Hematopoietic multipotent progenitor cell treated with erythropoietin and hydrocortisone succinate and interleukin-3 and kit ligand, for 6 days (in vitro differentiated cells): ENCODE measurements at regions not wholly inside any gene's neighbourhood (a gene's known extent, or its start where the extent isn't known, plus 50 kb on each side); places are given as distances from the start of the nearest gene placed in this dataset.

Source experiments
- DNase-seq: peaks from one replicate; pipeline ENCODE4 v3.0.0-alpha.2; 2015

DNA sequence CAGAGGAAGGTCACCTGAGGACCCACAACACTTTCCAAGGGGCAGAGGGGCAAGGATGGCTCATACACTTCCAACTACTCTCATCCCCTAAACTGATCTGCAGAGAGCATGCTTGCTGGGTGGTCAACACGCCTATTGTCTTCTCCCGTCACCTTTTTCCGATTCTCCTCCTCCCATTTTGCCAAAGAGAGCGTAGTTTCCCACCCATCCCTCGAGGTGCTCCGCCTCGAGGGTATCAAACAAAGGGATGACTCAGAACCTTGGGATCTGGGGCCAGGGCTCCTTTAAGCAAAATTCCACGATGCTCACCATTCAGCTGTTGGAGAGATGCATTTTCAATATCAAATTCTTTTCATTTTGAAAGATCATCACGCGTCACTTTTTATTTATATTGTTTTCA is 507.5 kb upstream of the SULF2 start:
- DNase-seq = no peak

DNA sequence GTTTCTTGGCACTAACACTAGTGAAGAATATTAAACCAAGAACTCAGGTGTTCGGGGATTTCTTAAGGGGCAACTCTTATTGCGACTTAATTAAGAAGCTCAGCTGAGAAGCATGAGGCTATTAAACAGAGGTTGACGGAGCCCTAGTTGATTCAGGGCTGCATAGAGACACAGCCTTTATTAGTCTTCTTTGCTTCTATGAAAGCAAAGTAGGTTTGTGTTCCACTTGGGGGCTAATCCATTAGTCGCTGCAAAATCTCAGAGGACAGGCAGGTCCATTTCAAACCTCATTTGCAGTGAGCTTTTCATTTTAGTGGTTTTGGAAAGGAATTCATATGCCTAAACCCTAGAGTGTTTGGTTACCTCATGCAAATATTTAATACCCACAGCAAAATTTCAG is 506.6 kb upstream of the SULF2 start:
- no peak for DNase-seq

DNA sequence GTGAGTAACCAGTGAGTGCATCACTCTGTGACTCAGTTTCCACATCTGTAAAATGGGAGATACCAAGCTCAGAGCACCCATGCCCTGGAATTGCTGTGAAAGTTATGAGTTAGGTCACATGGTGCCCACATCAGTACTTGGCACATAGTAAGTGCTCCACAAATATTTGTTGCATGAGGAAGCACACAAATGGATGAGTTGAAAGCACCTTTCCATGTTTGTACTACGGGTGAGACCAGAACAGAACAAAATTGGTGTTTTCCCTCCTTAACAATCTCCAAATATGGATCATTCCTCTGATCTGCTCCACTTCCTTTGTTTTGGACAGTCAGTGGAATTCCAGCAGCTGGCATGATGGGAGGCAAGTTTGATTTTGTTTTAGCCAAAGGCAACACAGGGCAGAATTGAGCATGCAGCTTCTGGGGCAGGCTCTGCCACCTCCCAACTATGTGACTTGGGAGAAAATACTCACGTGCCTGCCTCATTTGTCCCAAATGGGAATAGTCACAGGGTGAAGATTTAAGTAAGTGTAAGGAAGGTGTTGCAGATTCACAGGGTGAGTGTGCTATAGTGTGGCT is 503.7 kb upstream of the SULF2 start:
- DNase-seq = no peak

DNA sequence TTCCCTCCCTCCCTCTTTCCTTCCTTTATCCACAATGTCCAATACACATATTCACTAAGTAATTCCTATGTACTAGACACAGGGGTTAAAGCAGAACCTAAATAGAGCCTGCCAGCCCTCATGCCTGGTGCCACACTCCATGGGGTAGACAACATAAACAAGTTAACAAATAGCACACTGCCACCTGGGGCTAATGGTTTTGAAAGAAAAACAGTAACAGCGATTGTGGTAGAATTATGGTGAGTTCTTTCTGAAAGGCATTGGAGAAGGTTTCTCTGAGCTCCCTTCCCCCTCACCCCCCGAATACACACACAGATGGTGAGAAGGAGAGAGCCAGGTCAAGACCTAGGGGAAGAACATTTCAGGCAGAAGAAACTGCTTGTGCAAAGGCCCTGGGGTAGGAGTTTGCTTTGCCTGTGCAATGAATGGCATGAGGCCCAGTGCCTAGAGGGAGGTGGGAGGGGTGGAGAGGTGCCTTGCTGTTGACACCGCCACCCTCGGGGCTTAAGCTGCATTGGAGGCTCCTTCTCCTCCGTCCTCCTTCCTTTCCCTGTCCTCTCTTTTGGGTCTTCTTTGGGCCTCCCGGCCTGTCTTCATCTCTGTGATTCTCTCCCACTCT is 502.4 kb upstream of the SULF2 start:
- no peak for DNase-seq

DNA sequence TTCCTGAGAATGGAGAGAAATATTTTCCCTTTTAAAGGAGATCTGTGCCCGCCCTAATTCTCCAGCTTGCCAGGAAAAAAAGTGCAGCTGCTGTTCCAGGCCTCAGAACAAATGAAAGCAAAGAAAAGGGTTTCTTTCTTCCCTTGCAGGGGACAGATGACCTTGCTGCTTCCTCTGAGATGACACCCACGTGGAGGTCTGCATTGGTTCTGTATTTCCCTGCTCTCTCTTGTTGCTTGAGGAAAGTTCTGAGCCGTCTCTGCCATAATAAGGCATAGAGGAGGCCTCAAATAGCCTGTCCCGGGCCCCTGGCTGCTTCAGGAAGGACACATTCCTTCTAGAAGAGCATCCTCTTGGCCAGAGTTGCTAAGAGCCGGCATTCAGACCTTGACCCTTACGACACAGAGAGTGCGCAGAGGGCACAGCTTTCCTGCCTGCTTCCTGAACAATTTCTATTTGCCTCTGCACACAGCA is 501.8 kb upstream of the SULF2 start:
- DNase-seq = no peak

DNA sequence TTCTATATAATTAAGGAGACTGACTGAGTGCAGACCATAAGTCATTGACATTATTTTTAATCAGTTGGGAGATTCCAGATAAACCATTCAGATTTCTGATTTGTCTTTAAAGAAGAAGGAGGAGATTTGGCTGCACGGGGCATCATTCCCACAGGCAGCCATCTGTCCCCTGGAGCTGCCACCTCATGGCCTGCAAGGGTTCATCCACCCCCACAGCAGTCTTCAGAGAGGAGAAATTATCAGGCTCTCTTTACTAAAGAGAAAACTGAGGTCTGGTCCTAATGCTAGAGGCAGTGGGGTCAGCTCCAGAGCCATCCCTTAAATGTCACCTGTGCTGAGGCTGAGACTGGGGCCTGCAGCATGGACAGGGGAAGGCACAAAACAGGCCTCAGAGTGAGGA is 501.3 kb upstream of the SULF2 start:
- no peak for DNase-seq

DNA sequence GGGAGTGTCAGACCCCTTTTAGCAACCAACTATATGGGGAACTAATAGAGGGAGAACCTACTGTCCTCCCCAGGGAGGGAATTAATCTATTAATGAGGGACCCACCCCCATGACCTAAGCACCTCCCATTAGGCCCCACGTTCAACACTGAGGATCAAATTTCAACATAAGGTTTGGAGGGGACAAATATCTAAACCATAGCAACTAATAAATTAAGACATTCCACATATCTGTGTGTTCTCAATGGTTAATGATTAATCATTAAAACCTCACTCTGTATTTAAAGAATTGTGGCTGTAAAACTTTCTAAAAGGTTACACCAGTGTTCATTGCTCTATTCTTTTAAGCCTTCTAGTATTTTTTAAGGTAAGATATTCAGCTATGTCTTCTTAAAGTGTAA is 500.4 kb upstream of the SULF2 start:
- no peak for DNase-seq

DNA sequence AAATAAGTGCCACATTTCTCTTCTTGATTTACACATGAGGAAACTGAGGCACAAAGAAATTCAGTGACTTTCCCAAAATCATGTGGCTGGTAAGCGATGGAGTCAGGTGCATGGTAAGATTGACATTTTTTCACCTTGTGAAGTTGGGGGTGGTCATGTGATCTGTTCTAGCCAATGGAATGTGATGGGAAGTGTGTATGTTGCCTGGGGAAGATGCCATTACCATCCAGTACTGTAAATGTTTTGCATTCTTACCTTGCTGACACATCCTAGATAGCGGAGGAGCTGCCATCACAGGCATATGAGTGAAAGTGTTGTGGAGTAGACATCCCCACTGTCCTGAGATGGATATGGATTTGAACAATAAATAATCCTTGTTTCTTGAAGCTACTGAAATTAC is 499.6 kb upstream of the SULF2 start:
- no peak for DNase-seq

DNA sequence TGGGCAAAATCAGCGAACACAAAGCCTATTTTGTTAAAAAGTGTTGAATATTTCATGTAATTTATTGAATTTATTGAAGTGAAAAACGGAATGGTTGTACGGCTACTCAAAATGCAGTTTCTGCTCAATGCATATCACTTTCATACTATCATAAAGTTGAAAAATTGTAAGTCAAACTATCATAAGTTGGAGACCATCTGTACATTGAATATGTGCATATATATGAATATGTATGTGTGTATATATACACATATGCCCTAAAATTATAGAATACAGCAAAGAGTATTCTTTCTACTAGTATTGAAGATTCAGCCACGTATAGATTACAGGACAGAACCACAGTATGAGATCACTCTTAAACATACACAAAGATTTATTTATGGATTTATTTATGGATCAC is 499.0 kb upstream of the SULF2 start:
- DNase-seq = no peak

DNA sequence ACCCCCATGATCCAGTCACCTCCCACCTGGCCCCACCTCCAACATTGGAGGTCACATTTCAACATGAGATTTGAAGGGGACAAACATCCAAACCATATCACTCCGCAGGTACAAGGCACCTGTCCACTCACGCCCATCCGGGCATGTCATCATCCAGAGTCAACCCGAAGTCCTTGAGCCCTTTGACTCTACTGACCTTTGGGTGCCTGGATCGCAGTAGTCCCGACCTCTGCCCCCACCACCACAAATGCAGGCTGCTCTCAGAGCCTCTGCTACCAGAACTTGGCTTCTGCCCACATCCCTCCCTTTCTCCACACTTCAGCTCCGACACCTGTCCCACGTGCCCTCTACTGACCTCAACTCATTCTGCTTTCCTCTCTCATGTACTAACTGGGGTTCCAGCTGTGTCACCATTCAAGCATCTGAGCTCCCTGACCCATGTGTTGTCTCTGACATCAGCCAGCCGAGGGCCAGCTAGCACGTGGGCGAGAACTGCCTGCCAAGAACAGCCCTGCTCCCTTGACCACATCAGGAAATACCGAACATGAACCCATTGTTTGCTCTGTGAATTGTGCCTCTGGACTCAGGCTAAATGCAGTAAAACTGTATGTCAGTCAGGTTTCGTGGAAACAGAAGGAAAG is 498.3 kb upstream of the SULF2 start:
- no peak for DNase-seq

DNA sequence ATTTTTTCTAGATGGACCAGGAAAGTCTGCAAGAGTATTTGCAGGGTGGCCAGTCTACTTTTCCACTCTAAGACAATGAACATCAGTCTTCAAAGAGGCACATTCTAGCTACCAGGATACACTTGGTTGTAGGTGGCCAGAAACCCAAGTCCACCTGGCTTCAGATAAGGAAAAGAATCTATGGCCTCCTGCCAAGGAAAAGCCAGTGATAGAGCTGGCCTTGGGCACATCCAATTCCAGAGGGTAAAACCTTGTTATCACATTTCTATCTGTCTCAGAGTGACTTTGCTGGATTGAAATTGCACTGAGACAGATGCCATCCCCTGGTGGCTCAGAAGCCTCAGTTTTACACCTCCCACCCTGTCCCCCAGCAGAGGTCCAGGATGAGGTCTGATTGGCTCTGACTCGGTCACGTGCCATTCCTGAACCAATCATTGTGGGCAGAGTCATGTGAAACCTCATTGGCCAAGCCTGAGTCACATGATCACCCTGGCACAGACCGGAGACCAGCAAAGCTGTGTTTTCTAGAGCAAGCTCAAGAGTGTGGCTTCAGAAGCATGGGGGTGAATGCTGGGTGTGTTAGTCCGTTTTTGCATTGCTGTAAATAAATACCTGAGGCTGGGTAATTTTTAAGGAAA is 497.4 kb upstream of the SULF2 start:
- DNase-seq = no peak

DNA sequence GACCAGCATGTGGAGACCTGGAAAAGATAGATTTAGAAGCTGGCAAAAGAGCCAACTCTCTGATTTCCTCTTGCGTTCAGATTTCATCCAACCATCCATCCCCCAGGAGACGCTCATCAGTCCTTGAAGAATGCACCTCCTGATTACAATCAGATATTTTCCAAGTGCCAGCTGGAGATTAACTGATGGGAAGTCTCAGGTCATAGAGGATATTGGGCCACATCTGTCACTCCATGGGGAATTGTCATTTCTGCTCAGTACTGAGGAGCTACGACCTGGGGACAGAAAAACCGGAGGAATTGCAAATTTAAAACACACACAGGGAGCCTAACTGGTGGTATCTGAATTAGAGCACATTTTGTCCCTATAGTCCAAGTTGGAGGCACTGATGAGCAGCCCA is 496.2 kb upstream of the SULF2 start:
- no peak for DNase-seq

DNA sequence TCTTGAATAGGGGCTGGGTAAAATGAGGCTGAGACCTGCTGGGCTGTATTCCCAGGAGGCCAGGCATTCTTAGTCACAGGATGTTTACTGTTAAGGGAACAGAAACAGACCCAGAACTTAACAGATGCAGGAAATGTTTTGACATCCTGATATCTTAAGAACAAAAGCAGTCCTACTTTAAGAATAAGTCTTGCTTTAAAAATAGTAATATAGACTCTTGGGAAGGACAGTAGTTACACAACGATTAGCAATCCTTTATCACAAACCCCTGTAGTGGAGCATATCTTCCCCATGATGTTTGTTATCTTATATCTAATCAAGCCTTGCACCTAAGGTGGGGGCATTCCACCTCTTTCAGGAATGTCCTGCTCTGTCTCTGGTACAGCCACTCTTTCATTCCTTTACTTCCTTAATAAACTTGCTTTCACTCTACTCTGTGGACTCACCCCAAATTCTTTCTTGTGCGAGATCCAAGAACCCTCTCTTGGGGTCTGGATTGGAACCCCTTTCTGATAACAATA is 493.7 kb upstream of the SULF2 start:
- DNase-seq = no peak

DNA sequence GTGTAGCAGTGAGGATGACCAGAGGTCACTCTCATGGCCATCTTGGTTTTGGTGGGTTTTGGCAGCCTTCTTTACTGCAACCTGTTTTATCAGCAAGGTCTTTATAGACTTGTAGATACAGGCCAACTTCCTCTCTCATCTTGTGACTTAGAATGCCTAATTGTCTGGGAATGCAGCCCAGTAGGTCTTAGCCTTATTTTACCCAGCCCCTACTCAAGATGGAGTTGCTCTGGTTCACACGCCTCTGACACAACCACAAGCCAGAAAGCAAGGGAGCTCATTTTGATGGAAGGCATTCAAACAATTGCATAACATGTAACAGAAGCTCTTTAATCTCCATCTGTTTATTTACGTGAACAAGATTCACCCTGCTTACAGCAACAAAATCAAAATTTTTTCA is 492.0 kb upstream of the SULF2 start:
- no peak for DNase-seq

DNA sequence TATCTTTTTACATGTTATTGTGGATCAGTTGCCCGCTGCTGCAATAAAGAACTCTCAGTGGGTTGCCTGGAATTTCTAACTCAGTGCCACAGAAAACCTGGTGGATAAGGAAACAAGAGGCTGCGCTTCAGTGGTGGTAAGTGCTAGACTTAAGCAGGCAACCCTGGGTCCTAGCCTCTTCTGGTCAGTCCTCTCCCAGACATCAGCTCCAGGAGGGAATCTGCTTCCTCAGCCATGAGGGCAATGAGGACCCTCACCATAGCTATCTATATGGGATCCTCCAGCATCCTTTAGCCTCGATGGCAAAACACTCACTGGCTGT is 490.7 kb upstream of the SULF2 start:
- DNase-seq = no peak

DNA sequence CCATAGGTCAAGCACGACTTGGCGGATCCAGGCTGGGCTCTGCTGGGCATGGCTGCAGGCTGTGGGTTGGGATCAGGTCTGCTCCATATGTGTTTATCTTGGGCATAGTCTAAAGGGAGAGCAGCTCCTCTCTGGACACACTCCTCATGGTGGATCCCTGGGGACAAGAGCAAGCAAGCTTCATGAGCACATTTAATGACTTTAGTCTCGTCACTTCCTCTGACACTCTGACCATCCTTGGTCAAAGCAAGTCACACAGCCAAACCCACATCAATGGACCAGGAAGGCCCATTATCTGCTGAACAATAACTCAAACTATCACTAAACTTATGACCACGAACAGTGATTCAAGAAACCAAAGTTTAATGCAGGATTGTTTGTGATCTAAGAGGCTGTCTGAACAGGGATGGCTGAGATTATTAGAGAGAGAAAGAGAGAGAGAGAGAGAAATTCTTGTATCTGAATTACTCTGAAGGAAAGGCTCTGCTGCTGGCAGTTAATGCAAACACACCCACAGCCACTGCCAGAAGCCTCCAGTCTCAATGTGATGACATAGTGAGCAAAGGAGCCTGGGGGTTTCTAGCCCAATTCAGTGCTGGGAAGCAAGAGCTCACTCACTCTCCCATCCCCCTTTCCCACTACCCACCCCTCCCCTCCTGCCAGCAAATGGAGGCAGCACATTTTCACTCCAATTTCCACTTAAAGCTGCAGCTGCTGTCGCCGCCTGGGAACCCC is 490.2 kb upstream of the SULF2 start:
- no peak for DNase-seq

DNA sequence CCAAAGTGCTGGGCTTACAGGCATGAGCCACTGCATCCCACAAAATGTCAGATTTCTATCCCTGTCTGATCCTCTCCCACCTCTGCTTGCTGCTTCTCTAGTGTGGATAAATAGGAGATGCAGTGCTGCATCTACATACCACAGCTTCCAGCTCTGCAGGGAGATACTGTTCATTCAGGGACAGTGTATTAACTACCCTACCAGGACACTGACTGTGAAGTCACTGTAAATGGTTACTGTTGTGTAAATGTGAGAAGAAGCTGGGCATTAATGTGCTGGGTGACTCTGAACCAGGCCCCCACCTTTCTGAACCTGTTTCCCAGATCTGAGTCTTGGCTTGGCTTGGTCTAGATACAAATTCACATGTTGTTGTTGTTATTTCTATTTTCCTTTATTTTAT is 488.6 kb upstream of the SULF2 start:
- DNase-seq = no peak

DNA sequence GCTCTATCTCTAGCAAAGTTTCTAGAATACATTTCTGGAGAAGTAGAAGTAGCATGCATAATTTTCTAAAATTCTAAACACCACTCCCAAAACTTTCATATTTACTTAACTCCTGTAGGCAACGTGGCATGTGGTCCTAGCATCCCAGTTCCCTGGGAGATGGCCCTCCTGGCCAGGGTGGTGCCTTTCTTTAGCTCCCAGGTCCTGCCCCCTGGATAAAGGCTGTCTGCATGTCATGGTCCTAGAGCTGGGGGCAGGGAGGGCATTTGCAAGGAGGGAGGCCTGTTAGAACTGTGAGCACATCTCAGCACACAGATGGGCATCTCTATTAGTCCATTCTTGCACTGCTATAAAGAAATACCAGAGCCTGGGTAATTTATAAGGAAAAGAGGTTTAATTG is 485.6 kb upstream of the SULF2 start:
- no peak for DNase-seq

DNA sequence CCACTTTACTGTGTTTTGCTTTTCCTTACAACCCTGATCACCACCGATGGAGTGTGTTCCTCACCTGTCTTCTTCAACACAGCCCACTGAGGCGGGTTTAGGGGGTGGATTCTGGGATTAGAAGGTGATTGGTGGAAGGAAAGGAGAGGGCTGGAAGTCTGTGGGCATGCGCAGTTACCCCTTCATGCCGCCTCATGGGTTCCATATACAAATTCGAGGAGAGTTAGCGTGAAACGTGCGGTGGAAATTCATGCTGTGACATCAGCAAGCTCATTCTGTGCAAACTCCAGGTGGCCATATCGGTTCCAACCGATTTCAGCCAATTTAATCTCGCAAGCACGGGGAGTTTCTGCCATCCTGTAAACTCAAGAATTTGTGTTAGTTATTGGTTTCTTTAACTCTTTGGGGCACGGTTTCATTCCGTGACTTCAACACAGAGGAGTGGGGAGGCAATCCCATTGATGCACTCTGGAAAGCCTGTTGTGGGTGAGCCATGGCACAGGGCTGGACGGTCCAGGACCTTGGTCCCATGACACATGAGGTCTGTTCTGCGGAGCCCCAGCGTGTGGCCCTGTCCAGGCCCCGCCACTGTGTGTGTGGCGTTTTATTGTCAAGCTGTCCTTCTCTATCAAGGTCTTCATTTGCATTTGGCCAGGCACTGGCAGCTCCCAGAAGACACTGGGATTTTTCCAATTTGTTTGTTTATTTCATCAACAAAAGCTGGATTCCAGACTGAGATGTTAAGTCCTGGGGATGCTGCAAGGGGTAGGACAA is 482.8 kb upstream of the SULF2 start:
- no peak for DNase-seq

DNA sequence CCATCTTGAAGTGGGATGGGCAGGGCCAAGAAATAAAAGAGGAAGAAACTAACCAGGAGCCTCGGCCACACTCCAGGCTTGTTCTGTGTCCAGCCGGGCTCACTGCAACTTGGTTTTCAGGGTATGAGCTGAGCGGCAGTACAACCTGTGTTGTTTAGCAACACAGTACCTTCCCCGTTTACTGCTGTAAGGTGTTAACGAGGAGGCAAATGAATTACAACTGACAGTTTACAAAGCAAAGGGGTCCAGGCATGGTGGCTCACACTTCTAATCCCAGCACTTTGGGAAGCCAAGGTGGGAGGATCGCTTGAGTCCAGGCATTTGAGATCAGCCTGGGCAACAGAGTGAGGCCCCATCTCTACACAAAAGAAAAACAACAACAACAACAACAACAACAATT is 481.3 kb upstream of the SULF2 start:
- no peak for DNase-seq

DNA sequence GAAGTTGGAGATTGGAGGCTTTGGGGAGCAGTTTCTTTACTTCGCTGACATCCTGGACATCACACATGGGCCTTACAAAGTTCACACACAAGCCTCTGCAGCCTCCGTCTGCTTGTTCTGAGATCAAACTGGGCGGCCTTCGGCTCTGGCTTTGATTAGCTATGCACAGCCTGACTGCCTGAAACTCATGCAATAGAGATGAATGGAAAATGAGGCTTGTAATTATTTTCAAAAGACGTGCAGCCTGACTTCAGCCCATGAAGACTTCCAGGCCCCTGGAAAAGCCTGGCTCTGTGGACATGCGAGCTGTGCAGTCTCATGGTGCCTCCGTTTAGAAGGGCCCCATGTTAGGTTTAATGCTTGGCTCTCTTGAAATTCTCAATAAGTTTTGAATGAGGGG is 480.5 kb upstream of the SULF2 start:
- no peak for DNase-seq

DNA sequence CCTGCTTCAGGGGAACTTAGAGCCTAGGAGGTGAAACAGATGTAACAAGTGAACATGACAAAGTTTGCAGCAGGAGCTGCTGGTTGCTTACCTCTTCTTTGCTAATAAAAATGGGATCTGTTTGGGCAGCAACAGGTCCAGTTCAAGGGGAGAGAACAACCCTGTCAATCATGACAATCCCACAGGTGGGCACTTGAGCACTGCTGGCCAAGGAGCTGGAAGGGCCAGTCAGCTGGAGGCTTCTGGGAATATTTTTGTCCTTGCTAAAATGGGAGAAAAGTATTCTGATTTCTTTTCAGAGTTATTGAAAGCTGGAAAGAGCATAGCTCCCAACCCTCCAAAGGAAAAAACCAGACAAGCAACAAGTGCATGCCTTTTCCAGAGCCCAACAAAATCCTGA is 477.7 kb upstream of the SULF2 start:
- no peak for DNase-seq

DNA sequence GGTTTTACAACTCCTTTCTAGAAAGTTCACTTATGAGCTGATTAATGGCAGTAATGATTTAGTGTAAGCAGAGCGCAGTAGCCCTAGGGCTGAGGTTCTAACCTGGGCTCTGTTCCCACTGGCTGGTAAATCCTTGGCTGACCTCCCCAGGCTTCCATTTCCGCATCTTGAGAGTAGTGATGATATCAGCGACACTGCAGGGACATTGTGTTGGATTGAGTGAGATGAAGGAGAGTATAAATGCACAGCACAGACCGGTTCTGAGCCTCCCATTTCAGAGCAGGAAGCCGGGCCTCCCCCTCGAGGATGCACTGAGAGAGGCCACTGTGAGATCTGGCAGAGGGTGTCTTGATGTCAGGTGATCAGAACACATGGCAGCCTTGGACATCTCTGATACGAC is 477.2 kb upstream of the SULF2 start:
- no peak for DNase-seq
